Loucy (cell line): ENCODE measurements at regions not wholly inside any gene's neighbourhood (a gene's known extent, or its start where the extent isn't known, plus 50 kb on each side); places are given as distances from the start of the nearest gene placed in this dataset.

Experiments used
- H2AFZ ChIP-seq: fragments of 200-600 bp; sonication (generic); 2 replicates; pipeline ENCODE4 v1.6.0; 2016; ENCODE audit warnings: antibody characterized with exemption, mild to moderate bottlenecking, low read length, moderate library complexity
- H3F3A ChIP-seq: fragments of 200-600 bp; 2 replicates; pipeline ENCODE4 v1.6.0; 2016; ENCODE audit warnings: antibody characterized with exemption, low read depth, mild to moderate bottlenecking
- H3K27me3 ChIP-seq: fragments of 200-600 bp; sonication (generic); 2 replicates; pipeline ENCODE4 v1.6.1; 2014; ENCODE audit warnings: low read length, mild to moderate bottlenecking; ENCODE audit not compliant: insufficient read depth, poor library complexity, severe bottlenecking
- H3K36me3 ChIP-seq: fragments of 200-600 bp; sonication (generic); 2 replicates; pipeline ENCODE4 v1.6.1; 2016; ENCODE audit warnings: low read length; ENCODE audit not compliant: insufficient read depth
- H3K4me1 ChIP-seq: fragments of 200-600 bp; sonication (generic); 2 replicates; pipeline ENCODE4 v1.5.1; 2014; ENCODE audit warnings: low read length, mild to moderate bottlenecking; ENCODE audit not compliant: insufficient read depth, poor library complexity, severe bottlenecking
- H3K4me2 ChIP-seq: fragments of 200-600 bp; sonication (generic); 2 replicates; pipeline ENCODE4 v1.6.0; 2014; ENCODE audit warnings: antibody characterized with exemption, low read length, low read depth, mild to moderate bottlenecking; ENCODE audit not compliant: poor library complexity, severe bottlenecking
- H3K4me3 ChIP-seq: fragments of 200-600 bp; sonication (generic); 2 replicates; pipeline ENCODE4 v1.5.1; 2014; ENCODE audit warnings: low read length, mild to moderate bottlenecking, mixed read lengths; ENCODE audit not compliant: poor library complexity, severe bottlenecking
- H3K79me2 ChIP-seq: fragments of 200-600 bp; sonication (generic); 2 replicates; pipeline ENCODE4 v1.6.1; 2014; ENCODE audit warnings: low read length; ENCODE audit not compliant: insufficient read depth
- H3K9ac ChIP-seq: fragments of 200-600 bp; sonication (generic); 2 replicates; pipeline ENCODE4 v1.6.0; 2014; ENCODE audit warnings: mild to moderate bottlenecking, low read depth, low read length, moderate library complexity; ENCODE audit not compliant: poor library complexity, severe bottlenecking
- H3K9me2 ChIP-seq: fragments of 200-600 bp; sonication (generic); replicated peaks from 2 replicates; pipeline ENCODE4 v1.6.1; 2016; ENCODE audit warnings: low read depth, low read length, mixed read lengths
- H3K9me3 ChIP-seq: fragments of 200-600 bp; sonication (generic); 2 replicates; pipeline ENCODE4 v1.6.1; 2014; ENCODE audit warnings: mild to moderate bottlenecking, antibody characterized with exemption, low read length, low read depth; ENCODE audit not compliant: insufficient read depth
- H4K20me1 ChIP-seq: fragments of 200-600 bp; sonication (generic); 2 replicates; pipeline ENCODE4 v1.6.0; 2014; ENCODE audit warnings: antibody characterized with exemption, low read length, mild to moderate bottlenecking; ENCODE audit not compliant: insufficient read depth, poor library complexity, severe bottlenecking
- CTCF ChIP-seq: fragments of 200-600 bp; sonication (generic); conservative IDR thresholded peaks from 2 replicates; pipeline ENCODE4 v1.5.1; 2014; ENCODE audit warnings: mild to moderate bottlenecking, antibody characterized with exemption, low read length
- EZH2phosphoT487 ChIP-seq: fragments of 200-600 bp; IDR thresholded peaks from 2 replicates; pipeline ENCODE4 v1.6.1; 2018; ENCODE audit warnings: antibody characterized with exemption, mild to moderate bottlenecking, moderate library complexity, borderline replicate concordance

GRCh38 chr10:90321132-90321816 is 536.6 kb downstream of the HTR7 start:
- Histone ChIP-seq H3K79me2 (no peaks in the 10 kb centered on the region), H3K9me3 (no peaks in the 10 kb centered on the region), H3K27me3 (no peaks in the 10 kb centered on the region), H3K4me3 (no peak overlapping the region), H3K4me2 (no peak overlapping the region), H3K36me3 (no peaks in the 10 kb centered on the region), H3K9ac (no peak overlapping the region), H2AFZ (no peak overlapping the region), H3K9me2 (no peaks in the 10 kb centered on the region), H4K20me1 (no peaks in the 10 kb centered on the region), H3F3A (no peaks in the 10 kb centered on the region), H3K4me1 (no peaks in the 10 kb centered on the region)
- TF ChIP-seq CTCF (no peak), EZH2phosphoT487 (no peak)

- Histone ChIP-seq H3K9me3 (no peaks in the 10 kb centered on the region), H3K9ac (no peak overlapping the region), H3K9me2 (no peaks in the 10 kb centered on the region), H3F3A (no peaks in the 10 kb centered on the region), H2AFZ (no peak overlapping the region), H3K27me3 (no peaks in the 10 kb centered on the region), H3K4me2 (no peak overlapping the region), H3K79me2 (no peaks in the 10 kb centered on the region), H3K4me1 (no peaks in the 10 kb centered on the region), H3K36me3 (no peaks in the 10 kb centered on the region), H3K4me3 (no peak overlapping the region), H4K20me1 (no peaks in the 10 kb centered on the region)
- TF ChIP-seq CTCF (no peak), EZH2phosphoT487 (no peak)
Measured at GRCh38 chr10:90326498-90327267, 531.2 kb downstream of the HTR7 start.

DNA sequence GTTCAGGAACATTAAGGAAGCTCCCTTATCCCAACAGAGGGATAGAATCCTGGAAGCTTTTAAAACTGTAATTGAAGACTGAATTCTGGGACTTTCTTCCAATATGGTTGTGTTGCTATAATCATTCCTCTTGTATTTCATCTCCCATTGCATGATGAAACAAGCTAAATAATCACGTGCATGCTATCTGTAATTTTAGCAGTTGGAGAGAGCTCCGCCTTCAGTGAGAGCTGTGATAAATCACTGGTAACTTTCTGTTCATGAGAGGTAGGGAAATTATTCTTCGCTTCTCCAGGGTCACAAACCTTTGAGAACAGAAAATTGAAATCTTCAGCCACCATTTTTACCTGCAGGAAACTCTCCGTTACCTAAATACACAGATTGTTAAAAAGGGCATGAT is 530.2 kb downstream of the HTR7 start:
- Histone ChIP-seq H4K20me1 (no peaks in the 10 kb centered on the region), H3K9me3 (no peaks in the 10 kb centered on the region), H3K27me3 (no peaks in the 10 kb centered on the region), H3K4me3 (no peak overlapping the region), H3K79me2 (no peaks in the 10 kb centered on the region), H2AFZ (no peak overlapping the region), H3K9ac (no peak overlapping the region), H3F3A (no peaks in the 10 kb centered on the region), H3K36me3 (no peaks in the 10 kb centered on the region), H3K4me2 (no peak overlapping the region), H3K9me2 (no peaks in the 10 kb centered on the region), H3K4me1 (no peaks in the 10 kb centered on the region)
- TF ChIP-seq CTCF (no peak), EZH2phosphoT487 (no peak)
